ENCODE measurements at regions not wholly inside any gene's neighbourhood (a gene's known extent, or its start where the extent isn't known, plus 50 kb on each side); places are given as distances from the start of the nearest gene placed in this dataset.

DNA sequence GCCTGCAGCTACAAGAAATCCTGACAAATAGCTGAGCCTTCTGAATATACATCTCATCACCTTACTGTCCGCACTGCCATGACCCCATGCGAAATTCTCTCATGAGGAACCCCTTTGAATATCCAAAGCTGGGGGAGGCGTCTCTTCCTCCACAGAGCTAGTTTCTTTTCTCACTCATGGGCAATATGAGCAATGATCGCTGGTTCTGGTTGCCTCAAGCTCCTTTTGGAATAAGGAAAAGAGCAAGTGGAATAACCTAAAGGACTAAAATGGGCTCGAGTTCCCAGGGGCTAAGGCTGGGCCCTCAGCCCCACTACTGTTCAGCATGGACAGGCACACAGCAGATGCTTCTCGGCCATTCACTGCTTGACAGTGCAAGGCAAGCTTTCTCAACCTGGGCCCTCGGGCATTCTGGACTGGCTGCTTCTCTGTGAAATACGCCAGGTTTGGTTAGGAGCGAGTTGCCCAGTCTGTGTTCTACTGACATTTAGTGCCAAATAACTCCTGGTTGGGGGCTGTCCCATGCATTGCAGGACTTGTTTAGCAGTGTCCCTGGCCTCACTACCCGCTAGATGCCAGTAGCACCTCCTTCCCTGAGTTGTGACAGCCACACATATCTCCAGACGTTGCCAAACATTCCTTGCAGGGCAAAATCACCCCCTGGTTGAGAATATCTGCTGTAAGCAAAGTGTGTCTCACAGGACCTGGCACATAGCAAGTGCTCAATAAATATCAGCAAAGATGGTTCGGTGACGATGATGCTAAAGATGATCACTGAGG, 156.8 kb downstream of the CEBPB start:
- DNase-seq (ENCODE audit: low read depth), result no peak
- TF ChIP-seq, protein P1, sequence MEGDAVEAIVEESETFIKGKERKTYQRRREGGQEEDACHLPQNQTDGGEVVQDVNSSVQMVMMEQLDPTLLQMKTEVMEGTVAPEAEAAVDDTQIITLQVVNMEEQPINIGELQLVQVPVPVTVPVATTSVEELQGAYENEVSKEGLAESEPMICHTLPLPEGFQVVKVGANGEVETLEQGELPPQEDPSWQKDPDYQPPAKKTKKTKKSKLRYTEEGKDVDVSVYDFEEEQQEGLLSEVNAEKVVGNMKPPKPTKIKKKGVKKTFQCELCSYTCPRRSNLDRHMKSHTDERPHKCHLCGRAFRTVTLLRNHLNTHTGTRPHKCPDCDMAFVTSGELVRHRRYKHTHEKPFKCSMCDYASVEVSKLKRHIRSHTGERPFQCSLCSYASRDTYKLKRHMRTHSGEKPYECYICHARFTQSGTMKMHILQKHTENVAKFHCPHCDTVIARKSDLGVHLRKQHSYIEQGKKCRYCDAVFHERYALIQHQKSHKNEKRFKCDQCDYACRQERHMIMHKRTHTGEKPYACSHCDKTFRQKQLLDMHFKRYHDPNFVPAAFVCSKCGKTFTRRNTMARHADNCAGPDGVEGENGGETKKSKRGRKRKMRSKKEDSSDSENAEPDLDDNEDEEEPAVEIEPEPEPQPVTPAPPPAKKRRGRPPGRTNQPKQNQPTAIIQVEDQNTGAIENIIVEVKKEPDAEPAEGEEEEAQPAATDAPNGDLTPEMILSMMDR (IDR thresholded peaks at IDR 0.05; ENCODE audit: control insufficient read depth, insufficient read depth, low read depth, low read length, missing control alignments), result no peak
- no peak overlapping the region for H3K4me3 ChIP-seq (ENCODE audit: control insufficient read depth, low read depth, low read length)

GRCh38 chr20:50348096-50348495, 157.5 kb downstream of the CEBPB start:
- no peak for DNase-seq (ENCODE audit: low read depth)
- no peak overlapping the region for H3K4me3 ChIP-seq (ENCODE audit: control insufficient read depth, low read depth, low read length)
- TF ChIP-seq, protein P1 (IDR thresholded peaks at IDR 0.05; ENCODE audit: control insufficient read depth, insufficient read depth, low read depth, low read length, missing control alignments), result no peak

GRCh38 chr20:50350510-50351249, 159.5 kb upstream of the PTPN1 start:
- no peak overlapping the region for H3K4me3 ChIP-seq (ENCODE audit: control insufficient read depth, low read depth, low read length)
- TF ChIP-seq, protein P1 (IDR thresholded peaks at IDR 0.05; ENCODE audit: control insufficient read depth, insufficient read depth, low read depth, low read length, missing control alignments), result no peak
- DNase-seq (ENCODE audit: low read depth), result no peak

- no peak overlapping the region for H3K4me3 ChIP-seq (ENCODE audit: control insufficient read depth, low read depth, low read length)
- TF ChIP-seq, protein P1 (IDR thresholded peaks at IDR 0.05; ENCODE audit: control insufficient read depth, insufficient read depth, low read depth, low read length, missing control alignments), result no peak
- DNase-seq (ENCODE audit: low read depth), result no peak
Observed at GRCh38 chr20:50351541-50351940, 158.6 kb upstream of the PTPN1 start.

DNA sequence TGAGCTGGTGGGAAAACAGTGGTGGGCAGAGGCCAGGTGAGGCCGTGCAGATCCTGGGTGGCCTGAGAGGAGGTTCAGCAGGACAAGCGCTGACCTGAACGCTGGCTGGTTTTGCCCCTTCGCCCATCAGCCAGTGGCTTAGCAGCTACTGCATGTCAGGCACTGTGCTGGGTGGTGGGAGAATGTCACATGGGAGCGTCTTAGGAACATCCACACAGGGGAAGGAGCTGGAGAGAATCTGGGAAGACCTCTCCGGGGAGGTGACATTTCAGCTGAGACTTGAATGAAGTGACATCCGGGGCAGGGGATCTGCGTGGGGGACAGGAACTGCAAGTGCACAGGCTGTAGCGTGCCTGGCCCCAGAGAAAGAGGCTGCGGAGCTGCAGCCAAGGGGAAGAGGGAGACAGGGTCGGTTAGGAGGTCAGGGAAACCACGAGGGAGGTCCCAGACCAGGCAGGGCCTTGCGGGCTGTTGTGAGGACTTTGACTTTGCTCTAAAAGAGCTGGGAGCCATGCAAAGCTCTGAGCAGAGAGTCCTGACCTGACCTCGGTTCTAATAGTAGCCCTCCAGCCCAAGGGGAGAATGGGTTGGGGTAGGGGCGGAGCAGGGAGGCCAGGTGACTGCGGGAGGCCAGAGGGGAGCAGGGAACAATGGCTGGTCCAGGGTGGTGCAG, 156.8 kb upstream of the PTPN1 start:
- no peak for DNase-seq (ENCODE audit: low read depth)
- TF ChIP-seq, protein P1 (IDR thresholded peaks at IDR 0.05; ENCODE audit: control insufficient read depth, insufficient read depth, low read depth, low read length, missing control alignments), result no peak
- no peak overlapping the region for H3K4me3 ChIP-seq (ENCODE audit: control insufficient read depth, low read depth, low read length)

GRCh38 chr20:50354721-50355589, 155.2 kb upstream of the PTPN1 start:
- no peak overlapping the region for H3K4me3 ChIP-seq (ENCODE audit: control insufficient read depth, low read depth, low read length)
- no peak for DNase-seq (ENCODE audit: low read depth)
- TF ChIP-seq, protein P1 (IDR thresholded peaks at IDR 0.05; ENCODE audit: control insufficient read depth, insufficient read depth, low read depth, low read length, missing control alignments), result no peak
